ENCODE measurements at regions not wholly inside any gene's neighbourhood (a gene's known extent, or its start where the extent isn't known, plus 50 kb on each side); places are given as distances from the start of the nearest gene placed in this dataset.
"Not testable (repeated sequence)": the region's sequence is repeated elsewhere in the genome, so short reads cannot be mapped to it uniquely, and the experiment has no call there.

DNA sequence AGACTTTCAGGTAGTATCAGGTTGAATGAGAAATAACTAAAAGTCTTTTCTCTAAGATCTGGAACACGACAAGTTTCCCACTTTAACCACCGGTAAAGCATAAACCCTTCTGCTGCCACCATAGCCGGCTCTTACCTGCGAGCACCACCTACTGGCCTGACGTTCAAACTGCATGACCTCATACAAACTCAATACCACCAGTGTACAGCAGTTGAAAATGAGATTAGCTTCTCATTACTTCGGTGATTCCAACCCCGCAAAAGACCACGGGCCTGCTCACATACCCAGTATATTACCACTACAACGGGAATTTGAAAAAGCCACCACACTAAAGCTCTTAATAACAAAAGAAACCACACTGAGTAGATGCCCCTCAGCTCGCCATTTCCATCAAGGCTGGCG lies 1238.6 kb downstream of the TMEM121 start:
- POLR2A ChIA-PET (ENCODE audit: partially characterized antibody); H4K91ac ChIP-seq (replicated peaks; ENCODE audit: insufficient read length, low read length); H3K36me3 ChIP-seq (ENCODE audit: control insufficient read depth in 2 of 4, insufficient read depth in 4 of 4, low read length in 3 of 4); H4K20me1 ChIP-seq (replicated peaks in 1 of 2; ENCODE audit: control insufficient read depth in 1 of 2, insufficient read depth in 2 of 2, low read length in 2 of 2); DNase-seq (ENCODE audit: low read depth in 1 of 2, low spot score in 2 of 2); H4K8ac ChIP-seq (ENCODE audit: extremely low read depth, insufficient read depth, low read length); H3K56ac ChIP-seq (replicated peaks; ENCODE audit: insufficient read length, low read depth, low read length); H2AK5ac ChIP-seq (ENCODE audit: low read depth, low read length); H3K27me3 ChIP-seq (replicated peaks in 1 of 4; ENCODE audit: control insufficient read depth in 3 of 4, extremely low read depth in 1 of 4, insufficient read depth in 3 of 4, low read length in 3 of 4); H2BK12ac ChIP-seq (ENCODE audit: low read depth, low read length); H2BK5ac ChIP-seq (ENCODE audit: low read depth, low read length); H3K4me1 ChIP-seq (replicated peaks in 1 of 4; ENCODE audit: control insufficient read depth in 3 of 4, insufficient read depth in 4 of 4, low read length in 3 of 4); H3K14ac ChIP-seq (ENCODE audit: insufficient read length); H2BK120ac ChIP-seq (replicated peaks; ENCODE audit: low read depth, low read length); H2AFZ ChIP-seq (ENCODE audit: low read length); H3K4me2 ChIP-seq (ENCODE audit: insufficient read depth in 1 of 2, low read depth in 2 of 2, low read length in 2 of 2); H3K23me2 ChIP-seq (ENCODE audit: low read depth, low read length); H3K9ac ChIP-seq (replicated peaks in 1 of 4; ENCODE audit: extremely low read depth in 1 of 4, low read depth in 3 of 4, low read length in 3 of 4); H3K4me3 ChIP-seq (ENCODE audit: extremely low read depth in 1 of 4, insufficient read depth in 2 of 4, low read depth in 3 of 4, low read length in 4 of 4); H3K27ac ChIP-seq (ENCODE audit: low read depth, low read length); H2BK15ac ChIP-seq (ENCODE audit: low read length); H3K79me2 ChIP-seq (ENCODE audit: control insufficient read depth in 1 of 2, insufficient read depth in 2 of 2, low read length in 2 of 2); H4K5ac ChIP-seq (ENCODE audit: insufficient read length, low read depth, low read length); H3K79me1 ChIP-seq (ENCODE audit: low read depth, low read length); CTCF ChIA-PET (ENCODE audit: partially characterized antibody); H3K23ac ChIP-seq (ENCODE audit: insufficient read length); H2BK20ac ChIP-seq (ENCODE audit: low read length); H3K4ac ChIP-seq (replicated peaks; ENCODE audit: insufficient read length, low read depth, low read length); H3K18ac ChIP-seq (ENCODE audit: extremely low read depth, low read length): not testable (repeated sequence)
- peak; percentile 82 for FAIRE-seq
- TF ChIP-seq RAD21 (IDR thresholded peaks at IDR 0.05 in 1 of 2, conservative IDR thresholded peaks at IDR 0.05 in 1 of 2; ENCODE audit: low read depth in 2 of 2, low read length in 2 of 2) = peak; percentile 0 to 10; a peak in 1 of 4 replicates
- peaks cover 6 to 32% of the 10 kb centered on the region in 2 experiments; a peak in 3 of 4 replicates for H3K9me3 ChIP-seq (ENCODE audit: insufficient read depth in 2 of 2, low read depth in 1 of 2, low read length in 1 of 2)
- 55% methylated on average over 11 of the region's 11 CpGs; no CpG with 5 or more reads in 1 of the 2 experiments for WGBS, 2 experiments (ENCODE audit: extremely low coverage in 1 of 2, insufficient coverage in 1 of 2, insufficient read length in 1 of 2, insufficient replicate concordance in 2 of 2, low coverage in 1 of 2, low lambda C conversion rate in 2 of 2, missing lambda C conversion rate in 1 of 2)

Measured in H1 (cell line).